ENCODE measurements at regions not wholly inside any gene's neighbourhood (a gene's known extent, or its start where the extent isn't known, plus 50 kb on each side); places are given as distances from the start of the nearest gene placed in this dataset.

DNA sequence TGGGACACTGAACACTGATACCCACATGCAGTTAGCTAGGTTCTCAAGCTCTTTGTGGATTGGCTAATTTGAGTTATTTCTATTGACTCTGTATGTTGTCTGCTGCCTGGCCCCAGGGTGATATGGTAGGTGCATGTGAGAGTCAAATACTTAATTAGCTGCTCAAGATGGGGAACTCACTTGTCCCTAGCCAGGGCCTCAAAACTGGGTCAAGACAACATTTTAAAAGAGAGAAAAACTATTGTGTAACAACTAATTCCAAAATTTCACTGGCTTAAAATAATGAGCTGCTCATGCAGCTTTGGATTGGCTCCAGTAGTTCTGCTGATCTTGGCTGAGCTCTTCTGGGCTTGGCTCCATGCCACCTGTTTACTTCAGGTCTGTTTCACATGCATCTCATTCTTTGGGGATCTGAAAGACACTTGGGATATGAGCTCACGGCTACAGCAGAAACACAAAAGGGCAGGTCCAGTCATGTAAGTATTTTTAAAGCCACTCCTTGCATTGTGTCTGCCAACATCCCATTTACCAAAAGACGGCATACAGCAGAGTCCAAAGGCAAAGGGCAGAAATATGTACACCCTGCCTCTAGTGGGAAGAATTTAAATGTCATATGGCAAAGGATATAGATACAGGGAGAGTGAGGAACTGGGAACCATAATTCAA, 716.8 kb downstream of the SUCLG1 start:
- no peaks in the 10 kb centered on the region for H3K9me1 ChIP-seq (ENCODE audit: control insufficient read depth, extremely low read depth, insufficient read depth, low read length)
- H2AFZ ChIP-seq (ENCODE audit: control insufficient read depth, low read length), result no peak overlapping the region
- dilution Hi-C loops (cut with MboI; ENCODE audit: extremely low pct_ligation_motif_present, low sequenced_read_pairs), result no loop called here
- no peak overlapping the region for H3K4me2 ChIP-seq (ENCODE audit: control insufficient read depth, extremely low read depth, insufficient read depth, low read depth, low read length)
- H3K9ac ChIP-seq (ENCODE audit: control insufficient read depth, extremely low read depth, insufficient read depth, low read length), result no peak overlapping the region
- FAIRE-seq, result no peak
- no peak for DNase-seq (ENCODE audit: low read depth, low spot score)
- TF ChIP-seq EZH2 (IDR thresholded peaks at IDR 0.05; ENCODE audit: low read length), result no peak
- TF ChIP-seq, protein P1, sequence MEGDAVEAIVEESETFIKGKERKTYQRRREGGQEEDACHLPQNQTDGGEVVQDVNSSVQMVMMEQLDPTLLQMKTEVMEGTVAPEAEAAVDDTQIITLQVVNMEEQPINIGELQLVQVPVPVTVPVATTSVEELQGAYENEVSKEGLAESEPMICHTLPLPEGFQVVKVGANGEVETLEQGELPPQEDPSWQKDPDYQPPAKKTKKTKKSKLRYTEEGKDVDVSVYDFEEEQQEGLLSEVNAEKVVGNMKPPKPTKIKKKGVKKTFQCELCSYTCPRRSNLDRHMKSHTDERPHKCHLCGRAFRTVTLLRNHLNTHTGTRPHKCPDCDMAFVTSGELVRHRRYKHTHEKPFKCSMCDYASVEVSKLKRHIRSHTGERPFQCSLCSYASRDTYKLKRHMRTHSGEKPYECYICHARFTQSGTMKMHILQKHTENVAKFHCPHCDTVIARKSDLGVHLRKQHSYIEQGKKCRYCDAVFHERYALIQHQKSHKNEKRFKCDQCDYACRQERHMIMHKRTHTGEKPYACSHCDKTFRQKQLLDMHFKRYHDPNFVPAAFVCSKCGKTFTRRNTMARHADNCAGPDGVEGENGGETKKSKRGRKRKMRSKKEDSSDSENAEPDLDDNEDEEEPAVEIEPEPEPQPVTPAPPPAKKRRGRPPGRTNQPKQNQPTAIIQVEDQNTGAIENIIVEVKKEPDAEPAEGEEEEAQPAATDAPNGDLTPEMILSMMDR (optimal IDR thresholded peaks at IDR 0.05 in 1 of 3, IDR thresholded peaks at IDR 0.05 in 1 of 3, conservative IDR thresholded peaks at IDR 0.05 in 1 of 3; ENCODE audit: extremely low read depth in 1 of 3, insufficient read depth in 2 of 3, low read length in 3 of 3), result peak in 1 of 3 experiments; percentile 25
- no peaks in the 10 kb centered on the region for H3K9me3 ChIP-seq (ENCODE audit: control insufficient read depth, low read depth, low read length)
- H3K79me2 ChIP-seq (ENCODE audit: control insufficient read depth, insufficient read depth, low read length), result no peaks in the 10 kb centered on the region
- no peaks in the 10 kb centered on the region for H3K36me3 ChIP-seq (ENCODE audit: control insufficient read depth in 2 of 2, extremely low read depth in 1 of 2, insufficient read depth in 2 of 2, low read length in 2 of 2)
- H3K4me1 ChIP-seq (ENCODE audit: control insufficient read depth, extremely low read depth, insufficient read depth, low read length), result no peaks in the 10 kb centered on the region
- H3K27me3 ChIP-seq (ENCODE audit: control insufficient read depth, extremely low read depth, insufficient read depth, low read length), result no peaks in the 10 kb centered on the region
- H3K27ac ChIP-seq (ENCODE audit: control insufficient read depth, insufficient read depth, low read length), result no peak overlapping the region
- no peaks in the 10 kb centered on the region for H4K20me1 ChIP-seq (ENCODE audit: control insufficient read depth, extremely low read depth, insufficient read depth, low read length)
- H3K4me3 ChIP-seq (ENCODE audit: control insufficient read depth in 2 of 3, extremely low read depth in 1 of 3, insufficient read depth in 2 of 3, low read depth in 1 of 3, low read length in 3 of 3), result no peak overlapping the region

- H3K27ac ChIP-seq (ENCODE audit: control insufficient read depth, insufficient read depth, low read length), result no peak overlapping the region
- H2AFZ ChIP-seq (ENCODE audit: control insufficient read depth, low read length), result no peak overlapping the region
- FAIRE-seq (no peak), DNase-seq (ENCODE audit: low read depth, low spot score) (no peak)
- H3K27me3 ChIP-seq (ENCODE audit: control insufficient read depth, extremely low read depth, insufficient read depth, low read length), result no peaks in the 10 kb centered on the region
- H3K4me3 ChIP-seq (ENCODE audit: control insufficient read depth in 2 of 3, extremely low read depth in 1 of 3, insufficient read depth in 2 of 3, low read depth in 1 of 3, low read length in 3 of 3), result no peak overlapping the region
- TF ChIP-seq, protein P1 (optimal IDR thresholded peaks at IDR 0.05 in 1 of 3, IDR thresholded peaks at IDR 0.05 in 1 of 3, conservative IDR thresholded peaks at IDR 0.05 in 1 of 3; ENCODE audit: extremely low read depth in 1 of 3, insufficient read depth in 2 of 3, low read length in 3 of 3), result no peak
- no peak for TF ChIP-seq EZH2 (IDR thresholded peaks at IDR 0.05; ENCODE audit: low read length)
- no peaks in the 10 kb centered on the region for H3K79me2 ChIP-seq (ENCODE audit: control insufficient read depth, insufficient read depth, low read length)
- no peaks in the 10 kb centered on the region for H3K4me1 ChIP-seq (ENCODE audit: control insufficient read depth, extremely low read depth, insufficient read depth, low read length)
- no peak overlapping the region for H3K4me2 ChIP-seq (ENCODE audit: control insufficient read depth, extremely low read depth, insufficient read depth, low read depth, low read length)
- H3K9me3 ChIP-seq (ENCODE audit: control insufficient read depth, low read depth, low read length), result no peaks in the 10 kb centered on the region
- H3K36me3 ChIP-seq (ENCODE audit: control insufficient read depth in 2 of 2, extremely low read depth in 1 of 2, insufficient read depth in 2 of 2, low read length in 2 of 2), result no peaks in the 10 kb centered on the region
- H4K20me1 ChIP-seq (ENCODE audit: control insufficient read depth, extremely low read depth, insufficient read depth, low read length), result no peaks in the 10 kb centered on the region
- no peaks in the 10 kb centered on the region for H3K9me1 ChIP-seq (ENCODE audit: control insufficient read depth, extremely low read depth, insufficient read depth, low read length)
- dilution Hi-C loops (cut with MboI; ENCODE audit: extremely low pct_ligation_motif_present, low sequenced_read_pairs), result no loop called here
- H3K9ac ChIP-seq (ENCODE audit: control insufficient read depth, extremely low read depth, insufficient read depth, low read length), result no peak overlapping the region
These were observed 728.9 kb downstream of the SUCLG1 start for GRCh38 chr2:83730223-83730622.
